HG03064 (cell line): ENCODE measurements at regions not wholly inside any gene's neighbourhood (a gene's known extent, or its start where the extent isn't known, plus 50 kb on each side); places are given as distances from the start of the nearest gene placed in this dataset.

Experiments used
- ATAC-seq: cut with Tn5 transposase; IDR thresholded peaks from one replicate; pipeline ENCODE4 v1.9.1; 2021; ENCODE audit warnings: low read depth; ENCODE audit not compliant: unreplicated experiment

DNA sequence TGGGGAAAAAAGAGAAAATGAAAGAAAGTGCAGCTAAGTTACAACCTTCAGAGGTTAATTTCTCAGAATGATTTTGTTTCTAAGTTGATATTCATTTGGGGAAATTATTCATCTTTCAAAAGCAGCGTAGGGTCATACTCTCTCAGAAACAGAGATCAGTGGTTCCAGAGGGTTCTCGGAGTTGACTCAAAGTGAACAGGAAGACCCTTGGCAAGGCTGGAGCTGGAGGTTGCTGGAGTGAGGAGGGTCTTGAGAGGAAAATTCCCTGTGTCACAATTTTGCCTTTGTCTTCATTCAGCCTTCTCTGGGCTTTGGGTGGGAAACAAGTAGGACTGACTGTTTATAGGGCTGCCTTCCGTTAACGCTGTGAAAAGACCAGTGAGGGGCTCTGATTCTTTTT, 168.2 kb downstream of the ICOS start:
- ATAC-seq: no peak

DNA sequence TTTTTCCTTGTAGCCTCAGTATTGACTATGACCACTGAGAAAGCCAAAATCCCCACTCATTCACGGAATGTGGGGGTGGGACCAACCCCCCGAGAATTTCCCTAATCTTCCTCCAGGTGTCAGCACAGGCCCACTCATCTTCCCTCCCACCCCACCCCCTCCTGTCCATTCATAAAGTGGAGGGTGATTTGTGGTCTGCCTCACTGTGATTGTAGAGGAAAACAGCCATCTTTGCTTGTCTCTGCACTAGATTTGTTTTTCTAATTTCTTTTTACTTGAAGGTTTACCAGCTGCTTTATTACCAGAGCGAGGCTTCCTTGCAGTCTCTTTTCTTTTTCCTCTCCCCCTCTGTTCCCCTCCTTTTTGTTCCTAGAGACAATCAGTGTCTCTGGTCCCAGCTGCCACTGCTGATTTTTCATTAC, 171.8 kb downstream of the ICOS start:
- no peak for ATAC-seq

DNA sequence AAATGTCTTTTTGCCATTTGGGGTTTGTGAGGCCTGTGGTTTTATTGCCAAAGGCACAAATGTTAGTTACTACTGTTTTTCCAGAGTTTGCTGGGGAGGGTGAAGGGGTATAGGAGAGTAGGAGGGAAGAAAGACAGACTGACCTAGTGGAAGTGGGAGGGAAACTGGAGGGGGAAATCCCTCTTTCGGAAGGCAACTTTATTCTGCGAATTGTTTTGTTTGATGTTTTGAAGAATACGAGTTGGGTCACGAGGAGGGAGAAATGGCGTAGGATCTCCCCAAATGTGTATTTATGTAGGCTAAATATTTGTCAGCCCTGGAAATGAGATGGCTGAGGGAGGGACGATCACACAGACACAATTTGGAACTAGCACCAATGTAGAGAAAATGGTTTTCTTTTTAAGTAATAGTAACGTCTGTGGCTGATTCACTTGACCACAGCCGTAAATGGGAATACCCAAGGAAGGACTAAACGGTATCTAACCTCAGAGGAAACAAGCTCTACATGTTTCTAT, 172.3 kb downstream of the ICOS start:
- no peak for ATAC-seq

DNA sequence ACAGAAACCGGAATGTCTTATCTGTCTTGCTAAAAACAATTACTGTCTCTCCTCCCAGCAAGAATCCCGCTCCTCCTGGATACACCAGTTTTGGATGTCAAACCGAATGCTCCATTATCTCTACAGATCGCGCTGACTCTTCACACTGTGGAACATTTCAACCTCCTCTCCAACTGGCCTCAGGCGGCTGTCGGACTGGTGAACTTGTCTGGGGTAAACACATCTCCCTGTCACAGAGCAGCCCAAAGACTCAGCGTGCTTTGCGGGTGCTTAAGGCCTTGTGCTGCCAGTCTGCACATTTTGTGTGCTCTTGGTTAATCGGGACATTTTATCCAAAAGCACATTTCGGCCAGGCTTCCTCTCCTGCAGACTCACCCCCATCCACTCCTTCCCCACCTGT, 173.1 kb downstream of the ICOS start:
- ATAC-seq: no peak

DNA sequence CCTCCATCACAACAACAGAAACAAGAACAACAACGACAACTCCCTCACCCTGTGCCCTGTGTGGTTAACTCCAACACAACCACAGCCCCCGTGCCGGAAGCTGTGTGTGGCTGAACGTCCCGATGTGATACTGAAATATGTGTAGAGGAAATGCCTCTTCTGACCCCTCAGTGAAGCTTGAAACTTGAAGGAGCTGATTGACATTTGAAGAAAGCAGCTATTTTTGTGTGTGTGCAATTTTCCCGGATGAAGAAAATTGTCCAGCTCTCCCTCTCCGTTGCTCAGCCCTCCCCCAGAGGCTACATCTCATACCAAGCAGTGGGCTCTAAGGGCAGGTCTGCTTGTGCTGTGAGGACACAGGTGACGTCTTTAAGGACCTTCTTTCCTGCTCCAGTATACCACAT, 173.8 kb downstream of the ICOS start:
- ATAC-seq: peak; percentile 95

DNA sequence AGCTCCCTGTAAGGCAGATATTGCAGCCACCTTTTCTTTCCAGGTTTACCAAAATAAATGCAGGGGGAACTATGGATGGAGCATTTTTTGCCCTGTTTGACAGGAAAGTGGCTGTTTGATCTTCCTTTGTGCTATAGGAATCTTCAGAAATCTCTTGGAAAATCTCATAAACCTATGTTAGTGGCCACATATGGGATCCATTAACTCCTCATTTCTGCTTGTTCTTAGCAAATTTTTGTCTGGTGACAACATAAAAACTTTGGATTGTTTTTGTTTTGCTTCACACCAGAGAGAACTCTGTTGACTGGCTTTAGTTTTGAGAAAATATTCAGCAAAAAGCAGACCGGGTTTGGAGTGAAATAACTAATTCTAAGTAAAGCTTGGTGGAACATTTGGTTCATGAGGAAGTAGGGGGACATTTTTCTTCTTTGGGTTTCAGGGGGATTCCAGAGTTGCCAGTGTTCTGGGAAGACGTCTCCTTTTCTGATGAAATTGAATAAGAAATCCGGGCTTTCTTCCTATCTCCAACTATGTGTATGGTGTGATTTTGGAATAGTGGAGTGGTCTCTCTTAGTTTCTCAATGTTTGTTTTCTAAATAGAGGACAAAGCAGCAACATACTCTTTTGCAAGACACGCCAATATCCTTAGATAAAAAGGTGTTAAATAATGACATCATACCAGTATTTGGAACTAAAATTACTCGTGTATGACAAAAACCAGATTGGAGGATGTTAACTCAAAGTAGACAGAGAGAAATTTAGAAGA, 174.4 kb downstream of the ICOS start:
- ATAC-seq: no peak

DNA sequence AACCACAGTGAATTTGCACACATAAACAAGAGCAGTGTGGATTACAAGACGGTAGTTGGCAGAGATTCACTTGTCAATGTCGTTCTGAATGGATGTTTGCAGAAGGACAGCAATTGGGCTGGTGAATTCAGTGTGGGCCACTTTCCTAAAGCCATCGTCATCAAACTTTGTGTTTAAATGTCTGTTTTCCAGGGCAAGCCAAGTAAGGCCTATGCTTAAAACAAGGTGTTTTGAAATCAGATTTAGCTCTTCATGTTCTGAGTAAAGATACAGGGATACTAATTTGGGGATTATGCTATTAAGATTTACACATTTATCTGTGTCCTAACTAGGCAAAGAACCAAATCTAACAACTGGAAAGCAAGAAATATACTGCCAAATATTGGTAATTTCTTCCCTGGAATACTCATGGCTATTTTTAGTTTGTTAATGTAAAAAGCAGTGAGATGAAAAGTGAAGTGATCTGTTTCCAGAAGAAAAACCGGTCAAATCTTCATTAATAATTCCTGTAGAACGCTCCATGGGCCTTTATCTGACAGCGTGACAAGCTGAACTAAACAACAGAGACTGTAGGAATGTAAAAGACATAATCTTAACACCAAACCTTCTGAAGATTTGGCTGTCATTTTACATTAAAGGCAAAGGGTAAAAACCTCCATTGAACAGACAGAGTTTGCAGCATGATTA, 175.7 kb downstream of the ICOS start:
- no peak for ATAC-seq

DNA sequence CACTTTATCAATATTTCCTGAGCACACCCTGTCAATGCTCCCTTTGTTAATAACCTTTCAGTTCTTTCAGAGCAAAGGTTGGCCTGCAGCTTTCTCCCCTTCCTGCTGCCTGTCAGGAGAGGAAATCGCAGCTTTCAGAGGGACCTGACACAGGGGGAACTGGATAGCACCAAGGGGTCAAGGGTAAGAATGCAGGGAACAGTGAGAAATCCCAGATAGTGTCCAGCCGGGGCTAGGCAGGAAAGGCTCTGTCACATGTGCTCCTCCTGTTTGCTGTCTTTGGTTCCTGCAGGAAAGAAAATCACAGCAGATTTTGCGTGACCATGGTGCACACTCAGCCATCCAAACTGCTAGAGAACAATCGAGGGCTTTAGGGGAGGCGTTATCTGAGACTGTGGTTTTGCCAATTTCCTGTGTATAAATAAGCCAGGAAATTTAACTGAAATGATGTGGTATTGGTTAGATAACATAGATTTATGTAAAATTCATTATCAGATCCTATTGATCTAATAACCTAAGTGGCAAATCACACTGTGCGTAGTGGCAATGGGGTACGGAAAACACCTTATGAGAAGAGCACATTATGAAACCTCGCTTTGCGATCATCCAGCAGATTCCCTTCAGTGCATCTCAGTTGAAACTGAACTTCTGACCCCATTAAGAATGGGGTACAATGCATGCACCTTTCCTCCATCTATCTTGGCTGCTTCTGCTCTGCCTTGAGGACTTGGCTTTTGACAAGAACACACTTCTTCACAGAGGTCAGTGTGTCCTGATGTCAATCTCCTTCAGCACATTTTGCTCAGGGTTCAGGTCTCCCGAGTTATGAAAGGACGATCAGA, 178.0 kb downstream of the ICOS start:
- no peak for ATAC-seq

DNA sequence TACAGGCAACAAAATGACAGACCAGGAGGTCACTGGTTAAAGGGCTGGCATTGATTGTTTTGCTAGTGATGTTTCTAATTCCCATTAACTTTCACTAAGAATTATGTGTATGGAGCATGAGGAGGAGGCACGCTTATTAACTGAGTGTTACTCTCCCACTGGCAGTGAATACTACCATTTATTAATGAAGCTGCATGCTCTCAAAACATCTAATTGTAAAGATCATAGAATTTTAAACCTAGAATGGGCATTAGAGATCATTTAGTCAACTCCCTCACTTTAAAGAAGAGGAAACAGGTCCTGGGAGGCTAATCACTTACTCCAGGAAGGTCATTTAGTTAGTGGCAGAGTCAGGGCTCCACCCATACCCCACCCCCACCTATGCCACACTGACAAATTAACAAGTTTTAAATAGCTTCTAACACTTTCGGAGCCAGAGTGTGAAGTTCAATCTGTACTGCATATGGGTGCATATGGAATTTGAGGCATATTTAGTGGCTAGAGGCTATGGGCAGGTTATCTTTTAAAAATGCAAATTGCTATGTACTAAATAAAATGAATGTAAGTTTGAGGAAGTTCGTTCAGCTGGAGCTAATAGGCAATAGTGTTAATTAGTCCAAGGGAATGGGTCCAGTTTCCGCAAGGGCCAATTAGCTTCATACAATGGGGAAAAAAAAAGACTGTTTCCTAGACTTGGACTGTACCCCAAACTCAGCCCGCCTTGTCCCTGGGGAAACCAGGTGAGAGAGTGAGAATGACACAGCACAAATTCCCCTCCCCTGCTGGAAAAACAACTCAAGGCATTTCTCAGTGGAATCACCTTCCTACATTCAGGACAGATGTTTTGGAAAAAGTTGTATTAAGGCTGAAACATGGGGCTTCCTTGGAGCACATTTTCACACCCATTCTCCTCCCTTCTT, 178.8 kb downstream of the ICOS start:
- no peak for ATAC-seq

DNA sequence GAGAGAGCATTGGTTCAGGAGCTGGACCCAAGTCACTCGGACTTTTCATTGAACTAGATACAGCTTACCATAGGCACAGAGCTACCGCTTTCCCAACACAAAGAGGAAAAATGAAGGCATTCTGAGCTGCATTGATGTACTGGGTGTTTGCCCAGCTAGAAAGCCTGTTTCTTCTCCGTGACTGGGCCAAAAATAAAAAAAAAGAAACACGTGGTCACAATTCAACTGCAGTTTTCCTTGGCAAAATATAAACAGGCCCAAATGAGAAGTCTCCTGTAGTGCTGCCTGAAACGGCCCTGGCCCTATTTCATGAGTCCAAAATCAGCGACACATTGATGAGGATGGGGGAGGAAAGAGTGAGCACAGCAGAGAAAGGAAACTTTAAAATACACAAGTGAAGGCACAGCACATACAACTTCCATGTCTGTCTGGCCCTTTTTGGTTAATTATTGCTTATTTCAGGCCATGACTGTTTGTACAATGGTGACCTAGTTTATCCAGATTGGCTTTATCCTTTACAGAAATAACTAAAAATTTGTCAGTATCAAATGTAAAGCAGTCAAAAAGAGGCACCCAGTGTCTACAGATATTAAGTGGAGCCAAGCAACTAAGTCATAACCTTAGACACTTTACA, 179.7 kb downstream of the ICOS start:
- no peak for ATAC-seq

DNA sequence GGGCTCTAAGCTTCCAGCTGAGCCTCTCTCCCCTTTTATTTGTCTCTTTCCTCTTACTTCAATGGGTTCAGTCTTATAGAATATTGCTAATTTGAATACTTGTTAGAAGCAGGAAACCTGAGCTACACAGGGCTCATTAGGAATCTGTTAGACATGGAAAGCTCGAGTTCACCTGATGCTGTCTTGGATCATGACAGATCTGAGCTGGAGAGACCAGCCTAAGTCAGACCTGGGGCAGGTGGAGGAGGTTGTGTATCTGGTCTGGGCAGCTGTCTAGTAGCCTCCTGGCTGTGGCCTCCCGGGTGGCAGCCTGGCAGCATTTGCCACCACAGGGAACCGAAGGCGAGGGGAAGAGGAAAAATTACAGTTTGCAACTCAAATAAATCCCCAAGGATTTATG, 185.9 kb downstream of the ICOS start:
- ATAC-seq: no peak

DNA sequence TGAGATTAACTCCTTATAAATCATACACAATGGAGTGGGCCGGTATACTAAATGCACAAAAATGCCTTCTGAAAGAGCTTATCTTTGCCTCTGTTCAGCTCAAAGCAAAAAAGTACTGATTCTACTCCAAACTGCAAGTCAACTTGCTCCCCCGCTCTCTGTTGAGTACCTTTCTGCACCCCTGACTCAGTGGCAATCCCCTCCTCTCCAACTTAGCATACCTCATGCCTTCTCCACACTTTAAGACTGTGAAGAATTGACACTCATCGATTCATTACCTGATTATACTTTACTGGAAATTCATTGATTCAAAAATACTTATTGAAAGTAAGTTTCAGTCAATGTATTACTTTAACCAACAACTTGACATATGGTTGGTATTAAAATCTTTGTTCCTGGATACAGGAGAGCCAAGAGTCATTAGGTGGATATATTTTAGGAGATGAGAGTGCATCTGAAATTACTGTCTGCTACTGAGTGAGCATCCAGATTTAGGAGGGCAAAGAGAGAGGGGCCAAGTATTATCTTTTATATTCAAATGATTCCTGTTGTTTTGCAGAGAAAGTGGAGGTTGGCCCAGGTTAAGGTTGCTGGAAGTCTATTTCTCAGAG, 187.7 kb downstream of the ICOS start:
- ATAC-seq: no peak

DNA sequence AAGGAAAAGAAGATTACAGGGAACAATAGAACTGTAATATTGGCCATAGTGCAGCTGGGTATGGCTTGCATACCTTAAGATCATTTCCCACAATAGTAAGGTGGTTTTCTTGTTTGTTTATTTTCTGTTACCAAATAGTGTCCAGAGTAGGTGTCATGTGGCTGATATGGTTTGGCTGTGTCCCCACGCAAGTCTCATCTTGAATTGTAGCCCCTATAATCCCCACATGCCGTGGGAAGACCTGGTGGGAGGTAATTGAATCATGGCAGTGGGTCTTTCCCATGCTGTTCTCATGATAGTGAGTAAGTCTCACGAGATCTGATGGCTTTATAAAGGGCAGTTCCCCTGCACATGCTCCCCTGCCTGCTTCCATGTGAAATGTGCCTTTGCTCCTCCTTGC, 190.1 kb downstream of the ICOS start:
- ATAC-seq: no peak

DNA sequence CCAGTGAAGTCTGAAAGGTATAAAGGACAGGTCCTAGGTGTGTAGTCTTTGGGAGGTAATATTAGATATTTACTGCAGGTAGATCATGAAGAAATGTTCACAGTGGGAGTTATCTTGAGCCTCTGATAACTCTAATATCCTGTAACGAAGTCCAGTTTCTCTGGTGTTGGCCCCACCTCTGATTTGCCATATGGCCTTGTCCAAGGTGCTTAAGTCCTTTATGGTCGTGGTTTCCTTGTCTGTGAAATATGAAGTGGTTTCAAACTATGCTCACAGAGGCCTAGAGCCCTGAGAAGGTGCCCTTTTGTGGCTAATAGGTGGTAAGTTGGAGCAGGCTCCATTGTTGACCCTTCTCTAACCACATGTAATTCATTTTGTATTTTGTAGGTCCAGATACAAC, 190.7 kb downstream of the ICOS start:
- no peak for ATAC-seq

DNA sequence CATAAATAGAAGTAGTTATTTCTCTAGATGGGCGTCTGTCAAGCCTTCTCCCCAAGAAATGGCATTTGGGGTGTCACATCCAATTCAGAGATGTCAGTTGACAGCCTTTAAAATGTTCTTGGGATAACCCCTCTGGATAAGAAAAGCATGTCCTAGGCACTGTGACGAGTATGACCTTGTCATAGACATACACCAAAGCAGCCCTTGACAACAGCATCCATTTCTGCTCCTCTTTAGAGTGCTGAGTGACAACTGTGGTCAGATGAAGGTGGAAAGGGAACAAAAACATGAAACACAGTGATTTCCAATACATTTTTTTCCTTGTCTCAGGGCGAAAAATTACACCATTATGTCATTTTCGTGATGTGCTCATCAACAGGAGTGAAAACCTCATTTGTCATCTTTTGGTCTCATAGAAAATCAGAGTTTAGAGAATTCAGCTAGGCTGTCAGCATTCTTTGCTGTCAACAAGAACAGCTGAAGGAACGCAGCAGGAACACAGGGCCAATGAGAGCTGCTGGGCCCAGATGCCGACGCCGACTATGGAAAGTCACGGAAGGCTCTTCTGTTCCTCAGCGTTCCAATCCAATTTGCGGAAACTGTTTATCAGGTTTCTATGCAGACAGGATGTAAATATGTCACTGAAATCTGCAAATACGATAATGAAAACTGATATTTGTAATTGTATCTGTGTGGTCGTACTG, 193.2 kb downstream of the ICOS start:
- ATAC-seq: no peak

DNA sequence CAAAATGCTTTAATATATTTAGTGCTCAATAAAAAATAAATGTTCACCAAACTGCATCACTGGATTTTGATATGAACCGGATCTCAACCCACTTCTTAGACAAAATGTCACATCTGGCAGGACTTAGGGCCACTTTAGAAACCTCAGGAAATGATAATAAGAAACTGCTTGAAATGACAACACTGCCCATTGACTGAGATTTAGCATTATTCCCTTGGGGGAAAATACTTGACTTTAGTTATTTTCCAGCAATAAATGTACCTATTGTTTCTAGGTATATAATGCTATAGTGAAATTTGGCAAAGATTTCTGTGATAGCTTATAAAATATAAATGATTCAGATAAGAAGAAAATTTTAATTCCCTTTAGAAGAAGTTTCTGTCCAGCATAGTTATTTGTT, 195.1 kb downstream of the ICOS start:
- ATAC-seq: no peak

DNA sequence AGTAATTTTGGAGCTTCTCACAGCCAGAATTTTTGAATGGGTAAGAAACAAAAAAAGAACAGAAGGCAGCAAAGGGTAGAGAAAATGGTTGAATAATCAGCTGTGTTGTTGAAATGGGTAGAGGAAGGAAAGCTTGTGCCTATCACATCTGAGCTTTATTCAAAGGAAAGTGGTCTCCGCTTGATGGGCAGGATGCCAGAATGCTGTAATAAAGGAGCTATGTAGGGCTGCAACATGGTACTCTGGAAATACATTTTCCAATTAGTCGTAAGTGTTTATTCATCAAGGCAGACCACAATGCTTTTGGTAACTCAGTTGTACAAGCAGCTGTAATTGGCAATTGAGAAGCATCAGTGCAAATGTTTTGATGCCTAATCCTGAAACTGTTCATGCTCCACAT, 196.9 kb downstream of the ICOS start:
- no peak for ATAC-seq

DNA sequence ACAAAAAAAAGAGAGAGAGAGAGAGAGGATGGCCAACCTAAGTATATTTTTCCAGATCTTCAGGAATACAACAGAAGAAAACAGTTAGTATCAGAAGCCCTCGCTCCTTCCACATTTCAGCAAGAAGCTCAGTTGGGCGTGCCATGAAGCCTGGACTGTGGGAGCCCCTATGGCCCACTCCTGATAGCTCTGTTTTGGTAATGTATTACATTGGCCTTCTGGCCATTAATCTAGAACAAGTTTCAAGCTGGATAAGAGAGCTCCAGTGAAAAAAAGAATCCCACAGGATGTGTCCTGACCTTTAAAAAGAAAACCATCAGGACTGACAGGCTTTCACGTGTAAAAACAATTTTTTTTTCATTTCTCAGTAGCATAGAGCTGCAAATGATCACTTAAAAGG, 197.9 kb downstream of the ICOS start:
- no peak for ATAC-seq

DNA sequence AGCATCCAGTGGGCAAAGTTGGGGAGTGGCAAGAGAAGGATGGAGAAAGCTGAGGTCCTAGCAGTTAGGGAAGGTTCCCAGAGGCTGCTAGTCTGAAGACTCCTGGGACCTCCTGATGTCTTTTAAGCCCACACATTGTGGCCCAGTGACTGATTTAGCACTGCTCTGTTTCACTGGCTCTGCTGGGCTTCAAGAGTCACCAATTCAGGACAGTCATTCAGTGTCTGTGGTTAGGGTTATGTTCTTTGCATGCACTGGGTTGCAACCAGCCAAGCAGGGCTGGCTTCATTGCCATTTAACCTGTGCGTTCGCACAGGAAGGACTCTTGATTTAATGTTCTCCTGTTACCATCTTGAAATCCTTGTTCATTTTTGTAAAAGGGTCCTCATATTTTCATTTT, 199.2 kb downstream of the ICOS start:
- no peak for ATAC-seq
